ENCODE measurements at regions not wholly inside any gene's neighbourhood (a gene's known extent, or its start where the extent isn't known, plus 50 kb on each side); places are given as distances from the start of the nearest gene placed in this dataset.
"Not testable (repeated sequence)": the region's sequence is repeated elsewhere in the genome, so short reads cannot be mapped to it uniquely, and the experiment has no call there.

- H2AFZ ChIP-seq (ENCODE audit: low read length, unreplicated experiment), result no peak overlapping the region
- no peaks in the 10 kb centered on the region for H3K4me1 ChIP-seq (ENCODE audit: control insufficient read depth, insufficient read depth, low read length, unreplicated experiment)
- no peak overlapping the region for H3K4me3 ChIP-seq (ENCODE audit: low read depth, low read length)
These were observed 688.5 kb downstream of the RAPGEF2 start for GRCh38 chr4:159791334-159791733.

GRCh38 chr4:159804592-159804991 lies 701.7 kb downstream of the RAPGEF2 start:
- H3K27me3 ChIP-seq (ENCODE audit: insufficient read depth, low read length); H2AFZ ChIP-seq (ENCODE audit: low read length, unreplicated experiment); H3K36me3 ChIP-seq (ENCODE audit: insufficient read depth, low read length); H3K79me2 ChIP-seq (ENCODE audit: control insufficient read depth, insufficient read depth, low read length, unreplicated experiment); H3K27ac ChIP-seq (ENCODE audit: low read depth, low read length); H3K4me3 ChIP-seq (ENCODE audit: low read depth, low read length); H3K4me1 ChIP-seq (ENCODE audit: control insufficient read depth, insufficient read depth, low read length, unreplicated experiment): not testable (repeated sequence)

More at GRCh38 chr4:159791334-159791733, 688.5 kb downstream of the RAPGEF2 start:
- H3K36me3 ChIP-seq (ENCODE audit: insufficient read depth, low read length), result no peaks in the 10 kb centered on the region
- no peak overlapping the region for H3K27ac ChIP-seq (ENCODE audit: low read depth, low read length)
- H3K79me2 ChIP-seq (ENCODE audit: control insufficient read depth, insufficient read depth, low read length, unreplicated experiment), result no peaks in the 10 kb centered on the region
- H3K27me3 ChIP-seq (ENCODE audit: insufficient read depth, low read length), result no peaks in the 10 kb centered on the region

DNA sequence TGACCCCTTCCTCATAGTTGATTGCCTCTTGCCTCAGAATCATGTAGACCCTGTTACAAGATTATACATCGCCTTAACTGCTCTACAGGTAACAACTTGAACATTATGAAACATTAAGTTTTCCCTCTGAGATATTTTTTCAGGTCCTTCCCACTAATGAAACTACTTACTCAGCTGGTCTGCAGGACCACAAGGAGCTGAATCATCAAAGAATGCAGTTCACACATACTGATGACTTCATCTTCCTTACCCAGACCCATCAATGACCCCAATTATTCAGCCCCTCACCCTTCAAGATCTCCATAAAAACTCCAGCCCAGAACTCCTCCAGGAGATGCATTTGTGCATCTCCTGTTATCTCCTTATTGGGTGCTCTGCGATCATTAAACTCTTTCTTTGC lies 720.9 kb downstream of the RAPGEF2 start:
- no peaks in the 10 kb centered on the region for H3K79me2 ChIP-seq (ENCODE audit: control insufficient read depth, insufficient read depth, low read length, unreplicated experiment)
- no peak overlapping the region for H3K27ac ChIP-seq (ENCODE audit: low read depth, low read length)
- no peaks in the 10 kb centered on the region for H3K36me3 ChIP-seq (ENCODE audit: insufficient read depth, low read length)
- H3K4me3 ChIP-seq (ENCODE audit: low read depth, low read length), result no peak overlapping the region
- no peaks in the 10 kb centered on the region for H3K4me1 ChIP-seq (ENCODE audit: control insufficient read depth, insufficient read depth, low read length, unreplicated experiment)
- H2AFZ ChIP-seq (ENCODE audit: low read length, unreplicated experiment), result no peak overlapping the region
- H3K27me3 ChIP-seq (ENCODE audit: insufficient read depth, low read length), result no peaks in the 10 kb centered on the region

DNA sequence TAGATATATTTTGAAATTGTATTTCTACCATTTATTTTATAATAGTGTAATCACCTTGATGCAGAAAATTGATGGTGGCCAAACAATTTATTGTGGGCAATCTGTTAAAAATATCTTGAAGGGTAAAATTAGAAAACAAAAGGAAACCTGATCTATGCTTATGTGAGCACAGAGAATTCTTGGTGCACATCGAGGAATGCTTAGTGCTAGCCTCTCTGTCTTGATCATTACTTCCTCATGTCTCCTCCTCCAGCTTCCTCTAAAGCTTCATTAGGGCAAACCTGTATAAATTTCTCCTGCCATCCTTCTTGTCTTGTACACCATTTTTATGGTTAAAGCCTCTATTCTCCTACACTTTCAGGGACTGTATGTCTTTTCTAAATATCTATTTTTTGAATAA lies 725.8 kb downstream of the RAPGEF2 start:
- Histone ChIP-seq H3K27ac (ENCODE audit: low read depth, low read length) (no peak overlapping the region), H3K4me1 (ENCODE audit: control insufficient read depth, insufficient read depth, low read length, unreplicated experiment) (no peaks in the 10 kb centered on the region), H3K4me3 (ENCODE audit: low read depth, low read length) (no peak overlapping the region), H3K36me3 (ENCODE audit: insufficient read depth, low read length) (no peaks in the 10 kb centered on the region), H3K79me2 (ENCODE audit: control insufficient read depth, insufficient read depth, low read length, unreplicated experiment) (no peaks in the 10 kb centered on the region), H3K27me3 (ENCODE audit: insufficient read depth, low read length) (no peaks in the 10 kb centered on the region), H2AFZ (ENCODE audit: low read length, unreplicated experiment) (no peak overlapping the region)

GRCh38 chr4:159829184-159829583 lies 726.3 kb downstream of the RAPGEF2 start:
- Histone ChIP-seq H3K79me2 (ENCODE audit: control insufficient read depth, insufficient read depth, low read length, unreplicated experiment) (no peaks in the 10 kb centered on the region), H2AFZ (ENCODE audit: low read length, unreplicated experiment) (no peak overlapping the region), H3K36me3 (ENCODE audit: insufficient read depth, low read length) (no peaks in the 10 kb centered on the region), H3K27me3 (ENCODE audit: insufficient read depth, low read length) (no peaks in the 10 kb centered on the region), H3K4me3 (ENCODE audit: low read depth, low read length) (no peak overlapping the region), H3K27ac (ENCODE audit: low read depth, low read length) (no peak overlapping the region), H3K4me1 (ENCODE audit: control insufficient read depth, insufficient read depth, low read length, unreplicated experiment) (no peaks in the 10 kb centered on the region)

DNA sequence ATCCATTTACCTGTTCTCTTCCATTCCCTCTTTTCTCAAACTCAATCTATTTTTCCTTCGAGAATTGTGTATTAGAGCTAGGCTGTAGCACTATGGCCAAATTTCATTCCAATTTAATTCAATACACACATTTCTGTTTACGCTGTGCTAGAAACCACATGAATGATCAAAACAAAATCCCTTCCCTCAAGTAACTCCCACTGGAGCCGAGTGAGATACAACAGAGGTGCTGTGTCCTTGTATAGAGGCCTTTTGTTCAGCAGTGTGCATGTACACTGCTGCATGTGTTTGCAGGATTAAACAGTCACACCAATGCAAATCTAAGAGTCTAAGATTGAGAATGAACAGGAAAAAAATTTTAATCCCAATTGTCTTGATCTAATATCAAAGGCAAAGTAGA lies 734.2 kb downstream of the RAPGEF2 start:
- no peaks in the 10 kb centered on the region for H3K79me2 ChIP-seq (ENCODE audit: control insufficient read depth, insufficient read depth, low read length, unreplicated experiment)
- no peak overlapping the region for H3K4me3 ChIP-seq (ENCODE audit: low read depth, low read length)
- no peaks in the 10 kb centered on the region for H3K36me3 ChIP-seq (ENCODE audit: insufficient read depth, low read length)
- no peaks in the 10 kb centered on the region for H3K4me1 ChIP-seq (ENCODE audit: control insufficient read depth, insufficient read depth, low read length, unreplicated experiment)
- H2AFZ ChIP-seq (ENCODE audit: low read length, unreplicated experiment), result no peak overlapping the region
- H3K27ac ChIP-seq (ENCODE audit: low read depth, low read length), result no peak overlapping the region
- H3K27me3 ChIP-seq (ENCODE audit: insufficient read depth, low read length), result no peaks in the 10 kb centered on the region

- no peaks in the 10 kb centered on the region for H3K36me3 ChIP-seq (ENCODE audit: insufficient read depth, low read length)
- no peak overlapping the region for H2AFZ ChIP-seq (ENCODE audit: low read length, unreplicated experiment)
- H3K79me2 ChIP-seq (ENCODE audit: control insufficient read depth, insufficient read depth, low read length, unreplicated experiment), result no peaks in the 10 kb centered on the region
- no peaks in the 10 kb centered on the region for H3K27me3 ChIP-seq (ENCODE audit: insufficient read depth, low read length)
- H3K27ac ChIP-seq (ENCODE audit: low read depth, low read length), result no peak overlapping the region
- H3K4me3 ChIP-seq (ENCODE audit: low read depth, low read length), result no peak overlapping the region
- H3K4me1 ChIP-seq (ENCODE audit: control insufficient read depth, insufficient read depth, low read length, unreplicated experiment), result no peaks in the 10 kb centered on the region
These were observed 752.9 kb downstream of the RAPGEF2 start for GRCh38 chr4:159855731-159856130.

DNA sequence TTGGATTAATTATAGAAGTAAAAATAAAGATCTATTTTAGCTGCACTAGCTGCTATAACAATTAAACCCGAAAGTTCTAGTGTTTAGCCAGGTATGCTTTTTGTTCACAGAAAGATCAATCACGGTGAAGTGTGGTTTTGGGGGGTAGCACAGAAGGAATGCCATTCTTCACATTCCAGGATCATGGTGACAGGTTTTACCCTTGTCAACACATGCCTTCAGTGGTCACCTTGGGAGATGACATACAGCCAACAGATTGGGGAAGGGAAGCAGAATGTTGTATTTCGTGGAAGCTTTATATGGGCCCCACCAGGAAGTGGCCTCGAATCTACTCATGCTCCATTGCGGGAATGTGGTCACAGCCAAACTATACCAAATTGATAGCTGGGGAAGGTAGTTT lies 753.6 kb downstream of the RAPGEF2 start:
- H3K27me3 ChIP-seq (ENCODE audit: insufficient read depth, low read length), result no peaks in the 10 kb centered on the region
- H2AFZ ChIP-seq (ENCODE audit: low read length, unreplicated experiment), result no peak overlapping the region
- H3K4me3 ChIP-seq (ENCODE audit: low read depth, low read length), result no peak overlapping the region
- H3K79me2 ChIP-seq (ENCODE audit: control insufficient read depth, insufficient read depth, low read length, unreplicated experiment), result no peaks in the 10 kb centered on the region
- H3K27ac ChIP-seq (ENCODE audit: low read depth, low read length), result no peak overlapping the region
- no peaks in the 10 kb centered on the region for H3K4me1 ChIP-seq (ENCODE audit: control insufficient read depth, insufficient read depth, low read length, unreplicated experiment)
- no peaks in the 10 kb centered on the region for H3K36me3 ChIP-seq (ENCODE audit: insufficient read depth, low read length)

GRCh38 chr4:159859656-159860148 lies 756.8 kb downstream of the RAPGEF2 start:
- H3K27ac ChIP-seq (ENCODE audit: low read depth, low read length), result no peak overlapping the region
- no peak overlapping the region for H3K4me3 ChIP-seq (ENCODE audit: low read depth, low read length)
- H3K79me2 ChIP-seq (ENCODE audit: control insufficient read depth, insufficient read depth, low read length, unreplicated experiment), result no peaks in the 10 kb centered on the region
- no peaks in the 10 kb centered on the region for H3K36me3 ChIP-seq (ENCODE audit: insufficient read depth, low read length)
- no peaks in the 10 kb centered on the region for H3K27me3 ChIP-seq (ENCODE audit: insufficient read depth, low read length)
- no peak overlapping the region for H2AFZ ChIP-seq (ENCODE audit: low read length, unreplicated experiment)
- no peaks in the 10 kb centered on the region for H3K4me1 ChIP-seq (ENCODE audit: control insufficient read depth, insufficient read depth, low read length, unreplicated experiment)

GRCh38 chr4:159860945-159861344 lies 758.1 kb downstream of the RAPGEF2 start:
- no peak overlapping the region for H2AFZ ChIP-seq (ENCODE audit: low read length, unreplicated experiment)
- no peak overlapping the region for H3K27ac ChIP-seq (ENCODE audit: low read depth, low read length)
- no peaks in the 10 kb centered on the region for H3K79me2 ChIP-seq (ENCODE audit: control insufficient read depth, insufficient read depth, low read length, unreplicated experiment)
- H3K27me3 ChIP-seq (ENCODE audit: insufficient read depth, low read length), result no peaks in the 10 kb centered on the region
- H3K4me3 ChIP-seq (ENCODE audit: low read depth, low read length), result no peak overlapping the region
- H3K36me3 ChIP-seq (ENCODE audit: insufficient read depth, low read length), result no peaks in the 10 kb centered on the region
- no peaks in the 10 kb centered on the region for H3K4me1 ChIP-seq (ENCODE audit: control insufficient read depth, insufficient read depth, low read length, unreplicated experiment)

GRCh38 chr4:159864337-159864736 lies 761.5 kb downstream of the RAPGEF2 start:
- no peak overlapping the region for H3K4me3 ChIP-seq (ENCODE audit: low read depth, low read length)
- H3K79me2 ChIP-seq (ENCODE audit: control insufficient read depth, insufficient read depth, low read length, unreplicated experiment), result no peaks in the 10 kb centered on the region
- H2AFZ ChIP-seq (ENCODE audit: low read length, unreplicated experiment), result no peak overlapping the region
- no peaks in the 10 kb centered on the region for H3K36me3 ChIP-seq (ENCODE audit: insufficient read depth, low read length)
- no peaks in the 10 kb centered on the region for H3K4me1 ChIP-seq (ENCODE audit: control insufficient read depth, insufficient read depth, low read length, unreplicated experiment)
- H3K27ac ChIP-seq (ENCODE audit: low read depth, low read length), result no peak overlapping the region
- no peaks in the 10 kb centered on the region for H3K27me3 ChIP-seq (ENCODE audit: insufficient read depth, low read length)

All from ACC112 (cell line).